CD4-positive, alpha-beta memory T cell (primary cell): ENCODE measurements at regions not wholly inside any gene's neighbourhood (a gene's known extent, or its start where the extent isn't known, plus 50 kb on each side); places are given as distances from the start of the nearest gene placed in this dataset.
"Not testable (repeated sequence)": the region's sequence is repeated elsewhere in the genome, so short reads cannot be mapped to it uniquely, and the experiment has no call there.

ENCODE experiments used
- CTCF ChIA-PET: fragments of 350-600 bp; sonication (Branson Sonifier 250); formaldehyde crosslinking; loops from one replicate; lab custom pipeline; 2021; ENCODE audit warnings: inconsistent platforms; ENCODE audit not compliant: partially characterized antibody; lab: Charles Lee
- POLR2A ChIA-PET: fragments of 350-600 bp; sonication (Branson Sonifier 250); formaldehyde crosslinking; loops from one replicate; lab custom pipeline; 2021; ENCODE audit not compliant: partially characterized antibody; lab: Charles Lee
- DNase-seq, 5 donors: peaks; one replicate each; pipeline versions ENCODE4 v3.0.0 to v3.0.0-alpha.2; 2020 to 2022; ENCODE audit warnings: mixed read lengths in 1 of 5
- H3K27ac ChIP-seq: one replicate; pipeline ENCODE4 v1.7.0; 2013; ENCODE audit warnings: low read depth, low read length
- H3K27me3 ChIP-seq: 2 replicates; pipeline ENCODE4 v1.7.0; 2013; ENCODE audit warnings: mild to moderate bottlenecking, low read length, moderate library complexity; ENCODE audit not compliant: insufficient read depth
- H3K36me3 ChIP-seq: 2 replicates; pipeline ENCODE4 v1.7.0; 2013; ENCODE audit warnings: mild to moderate bottlenecking, low read length, moderate library complexity; ENCODE audit not compliant: insufficient read depth
- H3K4me1 ChIP-seq: 2 replicates; pipeline ENCODE4 v1.7.0; 2013; ENCODE audit warnings: mild to moderate bottlenecking, low read length, moderate library complexity; ENCODE audit not compliant: insufficient read depth
- H3K4me3 ChIP-seq, 2 donors: one replicate each; pipeline ENCODE4 v1.7.0; 2013; ENCODE audit warnings: low read length in 2 of 2, mild to moderate bottlenecking in 1 of 2
- H3K9me3 ChIP-seq, 2 donors: one replicate each; pipeline ENCODE4 v1.7.0; 2013; ENCODE audit warnings: low read length in 2 of 2, control low read depth in 1 of 2; ENCODE audit not compliant: control insufficient read depth in 1 of 2
- H3K27ac Mint-ChIP-seq, 7 donors: one replicate each; pipeline ENCODE4 v1.8.0; 2020 to 2021; ENCODE audit warnings: mixed read lengths in 7 of 7, mild to moderate bottlenecking in 6 of 7, inconsistent platforms in 3 of 7, moderate library complexity in 3 of 7
- H3K27me3 Mint-ChIP-seq, 2 donors: one replicate each; pipeline ENCODE4 v1.8.0; 2020 to 2021; ENCODE audit warnings: mixed read lengths in 2 of 2
- H3K36me3 Mint-ChIP-seq, 2 donors: one replicate each; pipeline ENCODE4 v1.8.0; 2020 to 2021; ENCODE audit warnings: mixed read lengths in 2 of 2, inconsistent platforms in 1 of 2, mild to moderate bottlenecking in 1 of 2
- H3K4me1 Mint-ChIP-seq, 4 donors: one replicate each; pipeline ENCODE4 v1.8.0; 2020 to 2021; ENCODE audit warnings: mixed read lengths in 4 of 4, mild to moderate bottlenecking in 1 of 4
- H3K4me3 Mint-ChIP-seq, 8 donors: one replicate each; pipeline ENCODE4 v1.8.0; 2020 to 2021; ENCODE audit warnings: mixed read lengths in 8 of 8, mild to moderate bottlenecking in 7 of 8, moderate library complexity in 6 of 8, inconsistent platforms in 3 of 8
- H3K9me3 Mint-ChIP-seq, 8 donors: one replicate each; pipeline ENCODE4 v1.8.0; 2020 to 2021; ENCODE audit warnings: mixed read lengths in 8 of 8, mild to moderate bottlenecking in 5 of 8, inconsistent platforms in 3 of 8, moderate library complexity in 1 of 8
- intact Hi-C: fragments of 100-400 bp; cut with micrococcal nuclease; formaldehyde crosslinking; loops from one replicate; pipeline ENCODE4 v1.15.1; 2023

- no peaks in the 10 kb centered on the region for H3K9me3 ChIP-seq
- H3K27ac Mint-ChIP-seq = no peak overlapping the region
- no peak overlapping the region for H3K4me3 Mint-ChIP-seq
- intact Hi-C loops = no loop called here
- H3K27ac ChIP-seq = no peak overlapping the region
- H3K9me3 Mint-ChIP-seq = peaks cover 0 to 8% (median 3%) of the 10 kb centered on the region in 8 donors
- no peaks in the 10 kb centered on the region for H3K36me3 ChIP-seq
- no peaks in the 10 kb centered on the region for H3K36me3 Mint-ChIP-seq
- H3K4me1 ChIP-seq = no peaks in the 10 kb centered on the region
- no peaks in the 10 kb centered on the region for H3K27me3 ChIP-seq
- CTCF ChIA-PET = no interaction called here
- DNase-seq = no peak
- no peaks in the 10 kb centered on the region for H3K4me1 Mint-ChIP-seq
- H3K4me3 ChIP-seq = no peak overlapping the region
- POLR2A ChIA-PET = no interaction called here
- H3K27me3 Mint-ChIP-seq = no peaks in the 10 kb centered on the region
Observed at GRCh38 chr4:159791334-159791733, 688.5 kb downstream of the RAPGEF2 start.

- H3K27me3 ChIP-seq, H3K36me3 Mint-ChIP-seq, H3K27ac ChIP-seq, H3K9me3 Mint-ChIP-seq, intact Hi-C loops, CTCF ChIA-PET, H3K9me3 ChIP-seq, H3K4me3 ChIP-seq, H3K4me1 ChIP-seq, H3K4me3 Mint-ChIP-seq, POLR2A ChIA-PET, H3K27ac Mint-ChIP-seq, H3K27me3 Mint-ChIP-seq, H3K36me3 ChIP-seq, DNase-seq, H3K4me1 Mint-ChIP-seq: not testable (repeated sequence)
Observed at GRCh38 chr4:159804592-159804991, 701.7 kb downstream of the RAPGEF2 start.

GRCh38 chr4:159823743-159824142 is 720.9 kb downstream of the RAPGEF2 start:
- H3K4me3 Mint-ChIP-seq = no peak overlapping the region
- intact Hi-C loops = no loop called here
- no peak for DNase-seq
- ChIA-PET CTCF (no interaction called here), POLR2A (no interaction called here)
- Histone ChIP-seq H3K36me3 (no peaks in the 10 kb centered on the region), H3K27me3 (no peaks in the 10 kb centered on the region), H3K9me3 (no peaks in the 10 kb centered on the region), H3K4me3 (no peak overlapping the region), H3K4me1 (no peaks in the 10 kb centered on the region), H3K27ac (no peak overlapping the region)
- peaks cover 0 to 17% (median 9%) of the 10 kb centered on the region in 8 donors for H3K9me3 Mint-ChIP-seq
- no peaks in the 10 kb centered on the region for H3K27me3 Mint-ChIP-seq
- H3K4me1 Mint-ChIP-seq = no peaks in the 10 kb centered on the region
- no peaks in the 10 kb centered on the region for H3K36me3 Mint-ChIP-seq
- H3K27ac Mint-ChIP-seq = no peak overlapping the region

- H3K4me3 Mint-ChIP-seq = no peak overlapping the region
- H3K27me3 ChIP-seq = no peaks in the 10 kb centered on the region
- CTCF ChIA-PET = no interaction called here
Observed at GRCh38 chr4:159828687-159829086, 725.8 kb downstream of the RAPGEF2 start.

GRCh38 chr4:159829184-159829583 is 726.3 kb downstream of the RAPGEF2 start:
- no peak overlapping the region for H3K27ac ChIP-seq
- Mint-ChIP-seq H3K27ac (no peak overlapping the region), H3K36me3 (no peaks in the 10 kb centered on the region), H3K9me3 (peaks cover 2 to 19% (median 9%) of the 10 kb centered on the region in 8 donors), H3K4me3 (no peak overlapping the region), H3K27me3 (no peaks in the 10 kb centered on the region), H3K4me1 (no peaks in the 10 kb centered on the region)
- no peak for DNase-seq
- ChIA-PET POLR2A (no interaction called here), CTCF (no interaction called here)
- no peaks in the 10 kb centered on the region for H3K4me1 ChIP-seq
- H3K4me3 ChIP-seq = no peak overlapping the region
- no peaks in the 10 kb centered on the region for H3K36me3 ChIP-seq
- no peaks in the 10 kb centered on the region for H3K9me3 ChIP-seq
- intact Hi-C loops = no loop called here
- H3K27me3 ChIP-seq = no peaks in the 10 kb centered on the region

More at GRCh38 chr4:159828687-159829086, 725.8 kb downstream of the RAPGEF2 start:
- DNase-seq = no peak
- no peak overlapping the region for H3K27ac Mint-ChIP-seq
- no peak overlapping the region for H3K27ac ChIP-seq
- intact Hi-C loops = no loop called here
- H3K36me3 Mint-ChIP-seq = no peaks in the 10 kb centered on the region
- H3K4me1 ChIP-seq = no peaks in the 10 kb centered on the region
- no peaks in the 10 kb centered on the region for H3K4me1 Mint-ChIP-seq
- no peaks in the 10 kb centered on the region for H3K36me3 ChIP-seq
- POLR2A ChIA-PET = no interaction called here
- no peak overlapping the region for H3K4me3 ChIP-seq
- H3K27me3 Mint-ChIP-seq = no peaks in the 10 kb centered on the region
- H3K9me3 Mint-ChIP-seq = peaks cover 0 to 20% (median 8%) of the 10 kb centered on the region in 8 donors
- no peaks in the 10 kb centered on the region for H3K9me3 ChIP-seq

- ChIA-PET POLR2A (no interaction called here), CTCF (no interaction called here)
- Histone ChIP-seq H3K36me3 (no peaks in the 10 kb centered on the region), H3K4me3 (no peak overlapping the region), H3K27ac (no peak overlapping the region), H3K9me3 (no peaks in the 10 kb centered on the region), H3K27me3 (no peaks in the 10 kb centered on the region), H3K4me1 (no peaks in the 10 kb centered on the region)
- no peak for DNase-seq
- no peak overlapping the region for H3K27ac Mint-ChIP-seq
- H3K4me1 Mint-ChIP-seq = no peaks in the 10 kb centered on the region
- intact Hi-C loops = no loop called here
- no peak overlapping the region for H3K4me3 Mint-ChIP-seq
- H3K36me3 Mint-ChIP-seq = no peaks in the 10 kb centered on the region
- H3K9me3 Mint-ChIP-seq = peaks cover 2 to 17% (median 7%) of the 10 kb centered on the region in 8 donors
- no peaks in the 10 kb centered on the region for H3K27me3 Mint-ChIP-seq
Observed at GRCh38 chr4:159837071-159837470, 734.2 kb downstream of the RAPGEF2 start.

GRCh38 chr4:159855731-159856130 is 752.9 kb downstream of the RAPGEF2 start:
- Mint-ChIP-seq H3K4me1 (no peaks in the 10 kb centered on the region), H3K27me3 (no peaks in the 10 kb centered on the region), H3K9me3 (peaks cover 0 to 4% (median 0%) of the 10 kb centered on the region in 8 donors), H3K27ac (no peak overlapping the region), H3K36me3 (no peaks in the 10 kb centered on the region), H3K4me3 (no peak overlapping the region)
- no peaks in the 10 kb centered on the region for H3K36me3 ChIP-seq
- no peak overlapping the region for H3K27ac ChIP-seq
- intact Hi-C loops = no loop called here
- ChIA-PET CTCF (no interaction called here), POLR2A (no interaction called here)
- no peaks in the 10 kb centered on the region for H3K4me1 ChIP-seq
- H3K4me3 ChIP-seq = no peak overlapping the region
- H3K9me3 ChIP-seq = no peaks in the 10 kb centered on the region
- DNase-seq = no peak
- no peaks in the 10 kb centered on the region for H3K27me3 ChIP-seq

GRCh38 chr4:159856451-159856850 is 753.6 kb downstream of the RAPGEF2 start:
- Histone ChIP-seq H3K27ac (no peak overlapping the region), H3K27me3 (no peaks in the 10 kb centered on the region), H3K4me1 (no peaks in the 10 kb centered on the region), H3K9me3 (no peaks in the 10 kb centered on the region), H3K36me3 (no peaks in the 10 kb centered on the region), H3K4me3 (no peak overlapping the region)
- Mint-ChIP-seq H3K27me3 (no peaks in the 10 kb centered on the region), H3K4me1 (no peaks in the 10 kb centered on the region), H3K9me3 (peaks cover 0 to 7% (median 0%) of the 10 kb centered on the region in 8 donors), H3K4me3 (no peak overlapping the region), H3K36me3 (no peaks in the 10 kb centered on the region), H3K27ac (no peak overlapping the region)
- ChIA-PET CTCF (no interaction called here), POLR2A (no interaction called here)
- intact Hi-C loops = no loop called here
- DNase-seq = no peak
